ENCODE measurements at regions not wholly inside any gene's neighbourhood (a gene's known extent, or its start where the extent isn't known, plus 50 kb on each side); places are given as distances from the start of the nearest gene placed in this dataset.

- TF ChIP-seq CTCF (IDR thresholded peaks at IDR 0.05; ENCODE audit: control extremely low read depth in 1 of 3, insufficient read depth in 1 of 3, low read depth in 1 of 3, low read length in 3 of 3): no peak
- no peak for TF ChIP-seq ATF2 (IDR thresholded peaks at IDR 0.05; ENCODE audit: low read length)
- TF ChIP-seq TBP (IDR thresholded peaks at IDR 0.05; ENCODE audit: low read depth, low read length): no peak
- no peak for TF ChIP-seq JUN (IDR thresholded peaks at IDR 0.05; ENCODE audit: low read depth, low read length)
- TF ChIP-seq CBX8 (IDR thresholded peaks at IDR 0.05; ENCODE audit: borderline replicate concordance, low read depth, low read length): no peak
- TF ChIP-seq ASH2L (IDR thresholded peaks at IDR 0.05; ENCODE audit: low read length): no peak
These were observed 215.8 kb upstream of the RASGEF1B start (continued) for GRCh38 chr4:81687471-81687870.

Measured in H1 (cell line).